Choroid plexus epithelial cell (primary cell): ENCODE measurements at regions not wholly inside any gene's neighbourhood (a gene's known extent, or its start where the extent isn't known, plus 50 kb on each side); places are given as distances from the start of the nearest gene placed in this dataset.

Experiments used
- DNase-seq: peaks from one replicate; pipeline ENCODE4 v3.0.0-alpha.2; 2010; ENCODE audit warnings: low read depth
- H3K4me3 ChIP-seq: 2 replicates; pipeline ENCODE4 v1.5.1; 2011; ENCODE audit warnings: low read depth, mild to moderate bottlenecking, control low read depth, low read length, moderate library complexity
- CTCF ChIP-seq: conservative IDR thresholded peaks from 2 replicates; pipeline ENCODE4 v1.5.1; 2011; ENCODE audit warnings: low read depth, mild to moderate bottlenecking, control low read depth, inconsistent platforms, low read length, moderate library complexity

GRCh38 chr5:53378590-53379247 lies 101.7 kb upstream of the FST start:
- peak; percentile 77 for DNase-seq
- H3K4me3 ChIP-seq = no peak overlapping the region
- no peak for TF ChIP-seq CTCF

- no peak for TF ChIP-seq CTCF
- DNase-seq = no peak
- no peak overlapping the region for H3K4me3 ChIP-seq
Measured at GRCh38 chr5:53386341-53386740, 94.1 kb upstream of the FST start.

- H3K4me3 ChIP-seq = no peak overlapping the region
- TF ChIP-seq CTCF = no peak
- DNase-seq = no peak
Measured at GRCh38 chr5:53389093-53389492, 91.3 kb upstream of the FST start.

- no peak for TF ChIP-seq CTCF
- DNase-seq = no peak
Measured at GRCh38 chr5:53392073-53392472, 88.4 kb upstream of the FST start.

GRCh38 chr5:53394808-53395207 lies 85.6 kb upstream of the FST start:
- no peak for TF ChIP-seq CTCF
- no peak for DNase-seq
- H3K4me3 ChIP-seq = no peak overlapping the region

More at GRCh38 chr5:53392073-53392472, 88.4 kb upstream of the FST start:
- no peak overlapping the region for H3K4me3 ChIP-seq

GRCh38 chr5:53397141-53397757 lies 83.2 kb upstream of the FST start:
- no peak for DNase-seq
- H3K4me3 ChIP-seq = no peak overlapping the region
- TF ChIP-seq CTCF = no peak

- no peak overlapping the region for H3K4me3 ChIP-seq
- peak; percentile 63 for DNase-seq
- no peak for TF ChIP-seq CTCF
Measured at GRCh38 chr5:53397845-53398244, 82.6 kb upstream of the FST start.
